GM12891 (cell line): ENCODE measurements at regions not wholly inside any gene's neighbourhood (a gene's known extent, or its start where the extent isn't known, plus 50 kb on each side); places are given as distances from the start of the nearest gene placed in this dataset.

Source experiments
- DNase-seq: peaks from one replicate; pipeline ENCODE4 v3.0.0; 2011; ENCODE audit warnings: low spot score; ENCODE audit not compliant: insufficient read length
- FAIRE-seq: peaks from 2 replicates; lab custom pipeline; 2011; peaks lifted over from hg19 to GRCh38; lab: Jason Lieb, UNC
- PAX5 ChIP-seq: IDR thresholded peaks from 2 replicates; pipeline ENCODE4 v1.6.1; 2011; ENCODE audit warnings: low read length, moderate library complexity, mild to moderate bottlenecking; ENCODE audit not compliant: insufficient read depth, severe bottlenecking
- POLR2A ChIP-seq: IDR thresholded peaks from 2 replicates; pipeline ENCODE4 v1.6.1; 2011; ENCODE audit warnings: low read depth, low read length, control low read depth
- POLR2AphosphoS5 ChIP-seq: IDR thresholded peaks from 2 replicates; pipeline ENCODE4 v1.6.1; 2011; ENCODE audit warnings: low read depth, low read length, control low read depth
- POU2F2 ChIP-seq: IDR thresholded peaks from 2 replicates; pipeline ENCODE4 v1.6.1; 2011; ENCODE audit warnings: low read depth, mild to moderate bottlenecking, control low read depth, low read length, moderate library complexity
- SPI1 ChIP-seq: IDR thresholded peaks from 2 replicates; pipeline ENCODE4 v1.6.1; 2011; ENCODE audit warnings: low read depth, low read length, control low read depth
- TAF1 ChIP-seq: IDR thresholded peaks from 2 replicates; pipeline ENCODE4 v1.6.1; 2011; ENCODE audit warnings: low read depth, low read length, control low read depth

DNA sequence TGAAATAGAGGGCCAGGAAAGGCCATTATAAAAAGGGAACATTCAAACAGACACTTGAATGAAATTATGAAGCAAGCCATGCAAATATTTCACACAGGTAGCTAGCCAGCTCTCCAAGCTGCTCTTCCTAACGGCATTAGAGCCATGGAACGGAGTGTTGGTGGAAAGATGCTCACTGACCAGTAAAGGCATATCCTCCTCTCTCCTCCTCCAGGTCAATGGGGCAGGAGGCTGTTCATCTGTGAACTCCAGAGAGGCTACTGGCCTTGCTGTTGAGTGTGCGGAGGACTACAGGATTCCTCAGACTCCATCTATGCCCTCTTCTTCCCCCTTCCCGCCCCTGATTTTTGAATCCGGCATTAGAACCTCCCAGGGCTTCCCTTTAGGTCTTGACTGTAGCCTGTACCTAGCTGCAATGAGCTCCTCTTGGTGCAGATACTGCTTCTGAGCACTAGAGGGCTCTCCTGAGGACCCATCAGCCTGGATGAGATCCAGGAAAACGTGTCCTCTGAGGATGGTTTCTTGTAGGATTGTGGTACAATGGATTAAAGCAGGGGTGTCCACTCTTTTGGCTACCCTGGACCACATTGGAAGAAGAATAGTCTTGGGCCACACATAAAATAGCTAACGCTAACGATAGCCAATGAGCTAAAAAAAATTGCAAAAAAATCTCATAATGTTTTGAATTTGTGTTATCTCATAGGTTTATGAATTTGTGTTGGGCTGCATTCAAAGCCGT, 162.2 kb downstream of the SREK1 start:
- DNase-seq (peak; percentile 35), FAIRE-seq (peak; percentile 68)

DNA sequence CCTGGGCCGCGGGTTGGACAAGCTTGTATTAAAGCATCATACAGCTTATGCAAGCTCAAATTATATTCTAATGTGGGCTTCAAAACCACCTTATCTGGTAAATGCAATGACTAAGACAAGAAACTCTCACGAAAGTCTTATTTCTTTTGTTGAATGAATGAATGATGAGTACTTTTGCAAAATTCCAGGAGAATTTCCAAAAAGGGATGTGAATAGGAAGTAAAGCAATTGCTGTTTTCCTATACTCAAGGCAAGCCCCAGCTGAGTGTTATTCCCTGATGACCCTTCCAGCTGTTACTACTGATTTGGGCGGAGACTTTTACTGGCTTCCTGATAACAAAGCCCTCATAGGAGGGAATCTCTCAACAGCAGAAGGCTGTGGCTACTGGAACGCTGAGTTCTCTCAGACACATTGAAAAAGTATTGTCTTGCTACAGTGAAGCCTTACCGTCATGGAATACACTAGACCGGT, 162.8 kb downstream of the SREK1 start:
- TF ChIP-seq PAX5 = no peak
- TF ChIP-seq POLR2A = no peak
- no peak for TF ChIP-seq SPI1
- no peak for TF ChIP-seq TAF1
- no peak for TF ChIP-seq POLR2AphosphoS5
- TF ChIP-seq POU2F2 = no peak
- FAIRE-seq (no peak), DNase-seq (no peak)

More for the DNA sequence above, 162.2 kb downstream of the SREK1 start:
- TF ChIP-seq POU2F2 (no peak), SPI1 (no peak), TAF1 (no peak), POLR2AphosphoS5 (no peak), POLR2A (no peak), PAX5 (no peak)

GRCh38 chr5:66307647-66308241, 163.6 kb downstream of the SREK1 start:
- TF ChIP-seq POLR2AphosphoS5 = no peak
- no peak for TF ChIP-seq POLR2A
- peak; percentile 90 for FAIRE-seq
- no peak for DNase-seq

GRCh38 chr5:66312266-66312665, 168.2 kb downstream of the SREK1 start:
- FAIRE-seq = no peak
- no peak for DNase-seq
- no peak for TF ChIP-seq POLR2A
- no peak for TF ChIP-seq PAX5
- TF ChIP-seq SPI1 = no peak
- TF ChIP-seq POU2F2 = no peak
- TF ChIP-seq POLR2AphosphoS5 = no peak
- no peak for TF ChIP-seq TAF1

GRCh38 chr5:66315784-66316183, 171.7 kb downstream of the SREK1 start:
- no peak for DNase-seq
- TF ChIP-seq PAX5 (no peak), SPI1 (no peak), TAF1 (no peak), POLR2AphosphoS5 (no peak), POU2F2 (no peak), POLR2A (no peak)
- FAIRE-seq = no peak

DNA sequence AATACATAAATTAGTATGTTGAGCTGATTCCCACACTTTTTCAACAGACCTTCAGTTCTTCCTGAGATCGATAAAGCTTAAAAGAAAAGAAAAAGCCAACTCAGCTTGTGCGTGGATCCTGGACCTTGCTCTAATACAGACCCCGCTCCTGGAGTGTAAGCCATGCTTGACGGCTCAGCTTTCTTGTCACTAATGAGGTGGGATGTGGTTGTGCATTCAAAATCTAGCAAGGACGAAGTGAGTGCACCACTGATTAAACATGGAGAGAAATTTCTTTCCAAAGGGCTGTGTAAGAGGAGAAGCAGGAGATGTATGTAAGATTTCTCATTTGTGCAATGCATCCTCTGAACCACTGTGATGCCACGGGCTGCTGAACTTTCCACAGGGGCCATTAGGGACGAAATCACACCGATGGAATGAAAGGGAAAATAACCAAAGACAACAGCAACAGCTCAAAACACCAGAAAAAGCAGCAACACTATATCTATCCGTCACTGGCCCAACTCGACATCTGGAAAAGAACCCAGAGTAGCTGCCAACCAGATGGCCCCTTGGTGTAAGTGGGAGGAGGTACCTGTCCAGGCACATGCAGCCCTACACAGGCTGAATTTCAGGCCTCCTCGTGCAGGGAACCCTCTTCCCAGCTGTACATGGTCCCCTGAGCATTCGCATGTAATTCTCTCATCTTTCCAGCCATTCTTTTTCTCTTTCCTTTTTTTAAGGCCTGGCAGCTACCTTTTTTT, 178.9 kb downstream of the SREK1 start:
- no peak for DNase-seq

GRCh38 chr5:66323529-66323895, 179.4 kb downstream of the SREK1 start:
- no peak for FAIRE-seq
- no peak for DNase-seq
- TF ChIP-seq SPI1 (no peak), POLR2A (no peak), PAX5 (no peak), TAF1 (no peak), POU2F2 (no peak)

More for the DNA sequence above, 178.9 kb downstream of the SREK1 start:
- FAIRE-seq = no peak
- no peak for TF ChIP-seq POU2F2
- no peak for TF ChIP-seq TAF1
- no peak for TF ChIP-seq SPI1
- TF ChIP-seq POLR2AphosphoS5 = no peak
- TF ChIP-seq PAX5 = no peak

GRCh38 chr5:66324357-66324756, 180.3 kb downstream of the SREK1 start:
- no peak for TF ChIP-seq POLR2AphosphoS5
- no peak for DNase-seq
- no peak for FAIRE-seq

- no peak for TF ChIP-seq TAF1
- no peak for TF ChIP-seq POLR2A
- no peak for TF ChIP-seq PAX5
- TF ChIP-seq POLR2AphosphoS5 = no peak
- TF ChIP-seq SPI1 = no peak
- no peak for TF ChIP-seq POU2F2
- no peak for FAIRE-seq
- DNase-seq = no peak
Measured at GRCh38 chr5:66326276-66326675, 182.2 kb downstream of the SREK1 start.

GRCh38 chr5:66327008-66327407, 182.9 kb downstream of the SREK1 start:
- no peak for FAIRE-seq
- no peak for DNase-seq
- TF ChIP-seq POU2F2 (no peak), TAF1 (no peak), SPI1 (no peak), POLR2AphosphoS5 (no peak), PAX5 (no peak), POLR2A (no peak)
